ENCODE measurements at regions not wholly inside any gene's neighbourhood (a gene's known extent, or its start where the extent isn't known, plus 50 kb on each side); places are given as distances from the start of the nearest gene placed in this dataset.

DNA sequence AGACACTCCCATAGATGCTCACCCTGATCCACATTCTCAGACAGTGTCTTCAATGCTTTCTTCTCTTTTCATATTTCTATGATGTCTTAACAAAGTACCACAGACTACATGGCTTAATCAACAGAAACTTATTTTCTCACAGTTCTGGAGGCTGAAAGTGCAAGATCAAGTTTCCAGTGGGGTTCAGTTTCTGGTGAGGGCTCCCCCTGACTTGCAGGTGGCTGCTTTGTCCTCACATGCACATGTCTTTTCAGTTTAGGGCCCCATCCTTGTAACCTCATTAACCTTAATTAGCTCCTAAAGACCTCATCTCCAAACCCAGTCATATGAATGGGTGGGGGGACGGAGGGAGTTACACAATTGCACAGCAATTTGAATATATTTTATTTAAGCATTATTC lies 335.8 kb downstream of the AASDHPPT start:
- TF ChIP-seq, protein P1, sequence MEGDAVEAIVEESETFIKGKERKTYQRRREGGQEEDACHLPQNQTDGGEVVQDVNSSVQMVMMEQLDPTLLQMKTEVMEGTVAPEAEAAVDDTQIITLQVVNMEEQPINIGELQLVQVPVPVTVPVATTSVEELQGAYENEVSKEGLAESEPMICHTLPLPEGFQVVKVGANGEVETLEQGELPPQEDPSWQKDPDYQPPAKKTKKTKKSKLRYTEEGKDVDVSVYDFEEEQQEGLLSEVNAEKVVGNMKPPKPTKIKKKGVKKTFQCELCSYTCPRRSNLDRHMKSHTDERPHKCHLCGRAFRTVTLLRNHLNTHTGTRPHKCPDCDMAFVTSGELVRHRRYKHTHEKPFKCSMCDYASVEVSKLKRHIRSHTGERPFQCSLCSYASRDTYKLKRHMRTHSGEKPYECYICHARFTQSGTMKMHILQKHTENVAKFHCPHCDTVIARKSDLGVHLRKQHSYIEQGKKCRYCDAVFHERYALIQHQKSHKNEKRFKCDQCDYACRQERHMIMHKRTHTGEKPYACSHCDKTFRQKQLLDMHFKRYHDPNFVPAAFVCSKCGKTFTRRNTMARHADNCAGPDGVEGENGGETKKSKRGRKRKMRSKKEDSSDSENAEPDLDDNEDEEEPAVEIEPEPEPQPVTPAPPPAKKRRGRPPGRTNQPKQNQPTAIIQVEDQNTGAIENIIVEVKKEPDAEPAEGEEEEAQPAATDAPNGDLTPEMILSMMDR (IDR thresholded peaks at IDR 0.05), result no peak
- TF ChIP-seq POLR2A (IDR thresholded peaks at IDR 0.05) (no peak), POLR2AphosphoS5 (IDR thresholded peaks at IDR 0.05; ENCODE audit: insufficient read depth in 1 of 2, low read depth in 1 of 2) (no peak)

Data from vagina (tissue), 2 donors.